BLaER1 (cell line): ENCODE measurements at regions not wholly inside any gene's neighbourhood (a gene's known extent, or its start where the extent isn't known, plus 50 kb on each side); places are given as distances from the start of the nearest gene placed in this dataset.

Source experiments
- H3K27ac ChIP-seq: shearing (Covaris generic); formaldehyde crosslinking; 2 replicates; pipeline ENCODE4 v1.8.1; 2022
- H3K27me3 ChIP-seq: shearing (Covaris generic); formaldehyde crosslinking; 2 replicates; pipeline ENCODE4 v1.8.1; 2022
- H3K36me3 ChIP-seq: shearing (Covaris generic); formaldehyde crosslinking; 2 replicates; pipeline ENCODE4 v1.8.1; 2022
- H3K4me1 ChIP-seq: shearing (Covaris generic); formaldehyde crosslinking; 2 replicates; pipeline ENCODE4 v1.8.1; 2022
- H3K4me2 ChIP-seq: shearing (Covaris generic); formaldehyde crosslinking; 2 replicates; pipeline ENCODE4 v1.8.1; 2022
- H3K4me3 ChIP-seq: shearing (Covaris generic); formaldehyde crosslinking; 2 replicates; pipeline ENCODE4 v1.8.1; 2022
- H3K9ac ChIP-seq: shearing (Covaris generic); formaldehyde crosslinking; 2 replicates; pipeline ENCODE4 v1.8.1; 2022
- H3K9me3 ChIP-seq: shearing (Covaris generic); formaldehyde crosslinking; 2 replicates; pipeline ENCODE4 v1.8.1; 2022
- H4K20me1 ChIP-seq: shearing (Covaris generic); formaldehyde crosslinking; 2 replicates; pipeline ENCODE4 v1.8.1; 2022
- Cebpa-rat ChIP-seq: shearing (Covaris generic); IDR thresholded peaks from 2 replicates; pipeline ENCODE4 v1.8.1; 2022

DNA sequence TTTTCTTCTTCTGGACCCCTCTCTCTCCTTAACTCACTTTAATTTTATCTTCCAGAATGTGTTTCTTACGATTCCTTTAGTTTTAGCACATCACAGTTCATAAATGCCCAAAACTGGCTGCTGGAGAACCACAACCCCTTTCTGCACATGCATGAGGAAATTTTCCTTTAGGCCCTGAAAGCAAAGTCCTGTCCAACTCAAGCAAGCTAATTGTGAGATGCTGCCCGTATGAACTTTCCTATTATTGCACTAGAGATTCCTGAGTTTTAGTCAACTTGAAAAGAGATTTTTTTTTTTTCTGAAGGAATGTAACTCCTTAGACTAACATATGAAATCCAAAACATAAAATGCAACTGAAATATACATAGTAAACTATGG lies 52.1 kb upstream of the DAB2 start:
- H3K4me1 ChIP-seq, result no peaks in the 10 kb centered on the region
- H3K4me2 ChIP-seq, result no peak overlapping the region
- H3K36me3 ChIP-seq, result no peaks in the 10 kb centered on the region
- no peak overlapping the region for H3K9ac ChIP-seq
- no peaks in the 10 kb centered on the region for H3K9me3 ChIP-seq
- no peak overlapping the region for H3K27ac ChIP-seq
- H4K20me1 ChIP-seq, result no peaks in the 10 kb centered on the region
- no peak for TF ChIP-seq Cebpa-rat
- H3K4me3 ChIP-seq, result no peak overlapping the region
- no peaks in the 10 kb centered on the region for H3K27me3 ChIP-seq

DNA sequence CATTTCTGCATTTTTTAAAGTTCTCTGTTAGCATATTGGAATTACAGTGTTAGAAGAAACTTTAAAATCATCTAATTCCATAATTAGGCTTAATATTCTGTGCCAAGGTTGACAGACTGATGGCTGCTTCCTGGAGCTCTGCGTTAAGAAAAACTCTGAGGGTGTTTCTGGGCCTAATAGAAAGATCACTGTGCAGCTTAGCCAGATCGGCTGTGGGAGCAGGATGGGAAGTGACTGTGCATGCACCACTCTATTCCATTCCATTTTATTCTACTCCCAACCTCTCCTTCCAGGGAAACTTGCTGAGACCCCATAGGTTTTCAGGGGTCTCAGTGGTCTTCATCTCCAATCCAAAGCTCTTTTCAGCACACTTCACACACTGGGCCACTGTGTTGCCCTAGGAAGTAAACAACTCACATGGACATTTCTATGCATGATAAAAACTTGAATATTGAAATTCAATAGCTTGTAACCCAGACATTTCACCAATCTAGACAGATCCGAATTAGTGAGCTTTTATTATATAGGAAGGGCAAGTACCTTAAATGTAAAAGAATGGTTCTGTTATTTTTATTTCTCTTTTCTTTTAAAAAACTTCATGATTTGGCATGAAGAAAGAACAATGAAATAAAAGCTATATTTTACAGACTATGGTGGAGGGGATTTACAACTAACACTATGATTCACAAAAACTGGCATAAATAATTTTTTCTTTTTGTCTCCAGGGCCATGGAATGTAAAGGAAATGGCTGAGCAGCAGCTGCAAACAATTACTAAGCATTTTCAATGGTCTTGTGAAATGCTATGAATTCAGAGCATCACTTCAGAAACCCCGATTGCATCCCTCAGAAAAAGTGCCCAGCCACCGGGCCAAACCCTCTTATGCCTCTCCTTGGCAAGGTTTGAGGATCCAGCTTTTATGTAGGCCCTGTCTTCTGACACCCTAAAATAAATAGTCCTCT lies 51.4 kb upstream of the DAB2 start:
- Histone ChIP-seq H3K27ac (no peak overlapping the region), H4K20me1 (no peaks in the 10 kb centered on the region), H3K36me3 (no peaks in the 10 kb centered on the region), H3K4me3 (no peak overlapping the region), H3K27me3 (no peaks in the 10 kb centered on the region), H3K4me2 (no peak overlapping the region), H3K9me3 (no peaks in the 10 kb centered on the region), H3K4me1 (no peaks in the 10 kb centered on the region), H3K9ac (no peak overlapping the region)
- TF ChIP-seq Cebpa-rat, result no peak

DNA sequence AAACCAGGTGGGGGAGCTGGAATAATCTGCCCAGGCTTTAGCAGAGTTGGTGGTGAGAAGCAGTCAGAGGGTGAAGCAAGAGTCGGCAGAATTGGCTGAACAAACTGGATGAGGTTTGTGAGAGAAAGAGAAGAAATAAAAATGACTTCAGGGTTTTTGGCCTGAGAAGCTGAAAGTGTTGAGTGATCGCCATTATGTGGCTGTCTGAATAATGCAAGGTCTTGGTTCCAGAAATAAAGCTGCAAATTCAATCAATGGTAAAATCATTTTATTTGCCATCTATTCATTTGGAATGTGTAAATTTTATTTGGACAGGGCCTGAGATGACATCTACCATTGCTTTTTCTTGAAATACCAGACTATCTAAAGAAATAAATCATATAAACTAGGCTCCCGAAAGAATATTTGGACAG lies 50.4 kb upstream of the DAB2 start:
- H4K20me1 ChIP-seq, result no peaks in the 10 kb centered on the region
- H3K36me3 ChIP-seq, result no peaks in the 10 kb centered on the region
- H3K4me2 ChIP-seq, result no peak overlapping the region
- H3K27ac ChIP-seq, result no peak overlapping the region
- H3K4me1 ChIP-seq, result no peaks in the 10 kb centered on the region
- no peaks in the 10 kb centered on the region for H3K27me3 ChIP-seq
- TF ChIP-seq Cebpa-rat, result no peak
- H3K4me3 ChIP-seq, result no peak overlapping the region
- H3K9ac ChIP-seq, result no peak overlapping the region
- H3K9me3 ChIP-seq, result no peaks in the 10 kb centered on the region
